Ecto neural progenitor cell (in vitro differentiated cells): ENCODE measurements at regions not wholly inside any gene's neighbourhood (a gene's known extent, or its start where the extent isn't known, plus 50 kb on each side); places are given as distances from the start of the nearest gene placed in this dataset.
"Not testable (repeated sequence)": the region's sequence is repeated elsewhere in the genome, so short reads cannot be mapped to it uniquely, and the experiment has no call there.

Experiments
- DNase-seq: peaks from one replicate; pipeline ENCODE4 v3.0.0-alpha.2; 2018; ENCODE audit warnings: low spot score

DNA sequence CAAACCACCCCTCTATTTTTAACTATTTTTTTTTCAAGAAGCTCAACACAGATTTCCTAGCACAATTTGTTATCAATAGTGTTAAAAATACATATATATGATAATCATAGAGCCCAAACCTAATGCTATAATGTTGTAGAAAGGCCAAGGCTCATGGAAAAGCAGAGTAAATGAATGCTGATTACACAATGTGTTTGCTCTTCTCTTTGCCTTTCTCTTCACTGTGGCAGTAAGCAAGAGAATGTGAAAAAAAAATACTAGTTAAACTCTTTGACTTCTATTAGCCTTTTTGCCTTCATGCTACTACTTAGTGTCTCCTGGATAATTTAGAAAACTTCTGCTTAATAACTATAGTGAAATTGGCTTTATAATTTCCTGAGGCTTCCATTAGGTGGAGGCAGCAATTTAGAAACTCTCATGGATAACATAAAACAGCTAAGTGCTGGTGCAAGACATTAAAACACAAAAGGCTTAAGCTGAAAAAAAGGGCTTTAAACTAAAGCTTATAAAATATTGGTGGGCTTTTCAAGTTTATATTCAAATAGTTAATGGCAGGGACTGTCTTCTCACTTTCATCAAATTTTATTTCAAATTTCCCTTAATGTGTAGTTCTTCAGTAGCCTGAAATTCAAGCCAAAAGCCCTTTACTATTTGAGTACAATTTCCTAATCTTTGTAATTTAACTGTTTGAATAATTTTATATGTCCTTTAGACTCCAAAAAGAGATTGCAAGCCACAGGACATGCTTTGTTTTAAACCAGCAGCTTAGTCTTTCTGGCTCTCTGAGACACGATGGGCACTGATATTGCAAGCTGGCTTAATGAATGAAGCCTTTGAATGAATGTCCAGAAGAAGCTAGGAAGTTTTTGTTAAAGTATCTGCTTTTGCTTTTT is 2031.8 kb upstream of the CDH6 start:
- no peak for DNase-seq

DNA sequence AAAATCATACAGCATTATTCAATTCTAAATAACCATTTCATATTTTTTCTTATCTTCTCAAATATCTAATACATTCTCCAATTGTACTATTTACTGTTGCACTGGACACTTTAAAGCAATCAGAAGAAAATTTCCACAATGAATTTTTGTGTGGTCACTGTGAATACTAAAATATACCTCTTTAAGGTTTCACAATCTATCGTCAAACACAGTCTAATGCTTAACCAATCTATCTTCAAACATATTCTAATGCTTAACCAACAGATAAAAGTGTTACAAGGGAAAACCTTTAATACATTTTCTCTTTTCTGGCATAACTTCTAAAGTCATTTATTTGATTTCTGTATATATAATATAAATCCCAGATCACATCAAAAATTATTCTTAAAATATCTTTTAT is 2035.5 kb upstream of the CDH6 start:
- no peak for DNase-seq

GRCh38 chr5:29150840-29151239 is 2042.6 kb upstream of the CDH6 start:
- no peak for DNase-seq

- no peak for DNase-seq
Measured at GRCh38 chr5:29148581-29148980, 2044.9 kb upstream of the CDH6 start.

- DNase-seq, result no peak
Measured at GRCh38 chr5:29148073-29148472, 2045.4 kb upstream of the CDH6 start.

DNA sequence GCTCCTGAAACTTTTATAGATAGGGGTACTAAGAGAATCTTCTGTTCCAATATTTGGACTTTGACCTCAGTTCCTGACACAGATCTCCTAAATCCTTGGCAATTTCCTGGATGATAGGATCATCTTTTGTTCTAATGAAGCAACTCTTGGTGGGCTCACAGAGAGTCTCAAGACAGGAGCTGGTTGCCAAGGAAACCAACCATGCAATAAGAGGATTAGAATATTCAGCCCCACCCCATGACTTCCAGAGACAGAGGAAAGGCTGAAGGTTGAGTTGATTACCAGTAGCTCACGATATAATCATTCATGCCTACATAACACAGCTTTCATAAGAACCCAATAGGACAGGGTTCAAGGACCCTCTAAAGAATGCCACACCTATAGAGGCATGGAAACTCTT is 2050.2 kb upstream of the CDH6 start:
- DNase-seq, result peak; percentile 54

- no peak for DNase-seq
Measured at GRCh38 chr5:29134418-29134817, 2059.1 kb upstream of the CDH6 start.

- no peak for DNase-seq
Measured at GRCh38 chr5:29131285-29131684, 2062.2 kb upstream of the CDH6 start.

DNA sequence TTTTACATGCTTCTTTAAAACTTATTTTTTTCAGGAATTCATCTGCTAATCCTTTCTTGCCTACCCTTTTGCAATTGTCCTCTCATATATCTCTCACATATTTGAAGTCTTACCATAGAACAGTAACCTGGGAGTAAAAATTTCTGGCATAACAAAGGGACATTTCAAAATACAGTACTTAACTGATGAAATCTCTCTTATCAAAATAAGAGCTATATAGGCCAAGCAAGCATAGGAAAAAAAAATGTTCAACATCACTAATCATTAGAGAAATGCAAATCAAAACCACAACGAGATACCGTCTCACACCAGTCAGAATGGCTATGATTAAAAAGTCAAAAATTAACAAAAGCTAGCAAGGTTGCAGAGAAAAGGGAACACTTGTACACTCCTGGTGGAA is 2062.7 kb upstream of the CDH6 start:
- DNase-seq, result no peak

DNA sequence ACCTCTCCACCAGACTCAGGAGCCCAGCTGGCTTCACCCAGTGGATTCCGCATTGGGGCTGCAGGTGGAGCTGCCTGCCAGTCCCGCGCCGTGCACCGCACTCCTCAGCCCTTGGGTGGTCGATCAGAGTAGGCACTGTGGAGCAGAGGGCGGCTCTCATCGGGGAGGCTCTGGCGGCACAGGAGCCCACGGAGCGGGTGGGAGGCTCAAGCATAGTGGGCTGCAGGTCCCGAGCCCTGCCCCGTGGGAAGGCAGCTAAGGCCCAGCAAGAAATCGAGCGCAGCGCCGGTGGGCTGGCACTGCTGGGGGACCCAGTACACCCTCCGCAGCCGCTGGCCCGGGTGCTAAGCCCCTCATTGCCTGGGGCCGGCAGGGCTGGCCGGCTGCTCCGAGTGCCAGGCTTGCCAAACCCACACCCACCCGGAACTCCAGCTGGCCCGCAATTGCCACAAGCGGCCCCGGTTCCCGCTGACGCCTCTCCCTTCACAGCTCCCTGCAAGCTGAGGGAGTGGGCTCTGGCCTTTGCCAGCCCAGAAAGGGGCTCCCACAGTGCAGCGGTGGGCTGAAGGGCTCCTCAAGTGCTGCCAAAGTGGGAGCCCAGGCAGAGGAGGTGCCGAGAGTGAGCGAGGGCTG is 2065.8 kb upstream of the CDH6 start:
- not testable (repeated sequence) for DNase-seq

- DNase-seq, result not testable (repeated sequence)
Measured at GRCh38 chr5:29126462-29126861, 2067.0 kb upstream of the CDH6 start.

- no peak for DNase-seq
Measured at GRCh38 chr5:29122306-29122705, 2071.2 kb upstream of the CDH6 start.

DNA sequence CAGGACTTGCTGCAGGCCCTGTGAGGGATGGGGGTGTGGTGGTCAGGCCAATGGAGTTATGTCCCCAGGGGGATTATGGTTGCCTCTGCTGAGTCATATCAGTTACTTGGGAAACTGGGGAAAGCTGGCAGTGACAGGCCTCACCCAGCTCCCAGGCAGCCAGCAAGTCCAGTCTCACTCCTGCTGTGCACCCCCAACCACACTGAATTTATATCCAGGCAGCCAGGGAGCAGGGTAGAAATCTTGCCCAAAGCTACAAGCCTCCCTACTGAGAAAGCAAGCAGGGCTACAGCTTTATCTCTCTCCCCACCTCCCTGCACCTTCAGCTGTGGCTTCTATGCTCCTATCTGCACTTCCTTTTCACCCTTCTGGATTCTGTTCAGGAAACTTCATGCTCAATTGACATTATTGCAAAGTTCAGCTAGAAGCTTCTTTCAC is 2076.0 kb upstream of the CDH9 start:
- no peak for DNase-seq

GRCh38 chr5:29113516-29113915 is 2075.1 kb upstream of the CDH9 start:
- no peak for DNase-seq

DNA sequence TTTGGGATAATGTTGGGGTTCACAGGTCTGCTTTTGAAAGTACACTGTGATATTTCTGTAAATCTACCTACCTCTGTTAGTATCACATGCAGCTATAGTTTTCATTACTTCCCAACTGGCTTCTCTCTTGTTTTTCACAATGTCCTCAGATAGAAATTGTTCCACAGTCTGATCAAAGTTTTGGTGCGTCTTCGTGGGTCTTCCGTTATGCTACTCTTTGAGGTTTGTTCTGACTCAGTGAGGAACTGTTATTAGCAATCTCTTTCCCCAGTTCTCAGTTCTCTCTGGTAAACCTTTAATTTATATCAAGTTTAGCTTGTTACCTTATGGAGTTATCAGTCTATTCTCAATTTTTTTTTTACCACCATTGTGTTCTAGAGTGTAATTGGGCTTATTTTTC is 2061.2 kb upstream of the CDH9 start:
- no peak for DNase-seq

- no peak for DNase-seq
Measured at GRCh38 chr5:29089591-29090130, 2051.3 kb upstream of the CDH9 start.

DNA sequence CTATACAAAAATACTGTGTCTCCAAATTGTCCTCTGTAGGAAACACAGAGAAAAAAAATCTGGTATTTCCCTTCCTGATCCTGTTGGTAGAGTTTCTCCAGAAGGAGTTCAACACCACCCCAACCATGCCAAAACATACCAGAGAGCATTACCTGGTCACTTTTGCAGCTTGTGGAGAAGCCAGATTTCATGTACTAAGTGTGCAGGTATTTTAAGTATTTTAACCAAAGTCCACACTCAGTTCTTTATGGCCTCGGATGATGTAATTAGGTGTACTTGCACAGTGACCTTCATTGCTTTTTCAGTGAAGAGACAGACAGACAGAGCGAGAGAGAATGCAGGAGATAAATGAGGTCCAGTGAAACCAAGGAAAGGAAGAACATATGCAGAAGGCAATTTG is 2046.8 kb upstream of the CDH9 start:
- no peak for DNase-seq

DNA sequence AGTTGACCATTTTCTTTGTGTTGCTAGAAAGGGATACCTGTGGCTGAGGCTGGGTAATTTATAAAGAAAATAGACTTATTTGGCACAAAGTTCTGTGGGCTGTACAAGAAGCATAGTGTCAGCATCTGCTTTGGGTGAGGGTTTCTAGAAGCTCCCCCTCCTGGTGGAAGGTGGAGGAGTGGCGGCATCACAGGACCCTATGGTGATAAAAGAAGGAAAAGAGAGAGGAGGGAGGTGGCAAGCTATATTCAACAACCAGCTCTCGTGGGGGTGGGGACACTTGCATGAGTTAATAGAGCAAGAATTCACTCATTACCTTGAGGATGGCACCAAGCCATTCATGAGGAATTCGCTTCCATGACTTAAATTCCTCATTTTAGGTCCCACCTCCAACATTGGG is 2041.4 kb upstream of the CDH9 start:
- no peak for DNase-seq

GRCh38 chr5:29077451-29077850 is 2039.1 kb upstream of the CDH9 start:
- DNase-seq, result no peak

GRCh38 chr5:29069104-29069402 is 2030.7 kb upstream of the CDH9 start:
- no peak for DNase-seq

DNA sequence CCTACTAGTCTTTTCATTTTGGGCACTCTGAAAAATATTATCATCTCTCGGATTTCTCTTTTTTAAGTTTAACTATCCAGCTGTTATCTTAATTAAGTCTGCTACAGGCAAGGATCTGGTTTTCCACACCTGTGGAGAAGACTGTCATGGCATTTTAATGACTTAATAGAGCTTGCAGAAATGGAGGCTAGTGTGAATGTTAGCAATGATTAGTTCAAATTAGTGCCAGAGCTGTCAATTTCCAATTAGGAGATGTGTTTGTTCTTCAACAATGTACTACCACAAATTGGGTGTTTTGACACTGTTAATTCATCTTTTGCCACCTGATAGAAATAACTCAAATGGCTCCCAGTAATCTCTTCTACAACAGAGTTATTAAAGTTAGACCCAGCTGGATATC is 2023.0 kb upstream of the CDH9 start:
- DNase-seq, result no peak

GRCh38 chr5:29054694-29055093 is 2016.3 kb upstream of the CDH9 start:
- no peak for DNase-seq

DNA sequence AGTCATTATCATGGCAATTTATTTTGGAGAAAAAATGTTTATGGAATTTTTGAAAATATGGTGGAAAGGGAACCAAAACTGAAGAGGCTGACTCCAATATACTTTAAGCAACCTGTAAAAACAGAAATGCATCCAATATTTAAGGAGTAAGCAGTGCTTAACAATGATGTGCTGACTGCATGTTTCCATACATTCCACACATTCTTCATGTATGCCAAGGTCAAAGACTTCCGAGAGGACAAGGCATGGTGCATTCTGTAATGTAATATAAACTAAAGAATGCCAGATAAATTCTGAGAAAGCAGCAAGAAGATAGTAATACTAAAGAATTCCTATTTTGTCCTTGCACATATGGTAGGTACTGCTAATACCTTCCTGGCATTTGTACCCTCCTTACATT is 2015.9 kb upstream of the CDH9 start:
- DNase-seq, result no peak

DNA sequence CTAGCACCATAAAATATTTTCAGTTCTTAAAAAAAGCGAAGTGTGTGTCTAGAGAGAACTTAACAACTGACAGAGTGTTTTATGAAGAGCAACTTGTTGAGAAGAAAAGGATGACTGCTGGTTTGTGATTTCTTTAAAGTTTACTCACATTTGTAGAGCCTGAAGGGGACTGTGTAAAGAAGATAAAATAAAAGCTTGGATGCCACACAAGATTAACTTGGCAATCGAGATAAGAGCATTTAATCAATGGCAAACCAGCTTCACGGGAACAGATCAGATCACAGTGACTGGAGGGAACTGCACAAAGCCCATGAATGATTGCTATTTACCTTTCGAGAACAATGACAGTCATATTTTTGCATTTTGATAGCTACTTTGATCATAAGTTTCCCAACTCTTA is 2013.1 kb upstream of the CDH9 start:
- no peak for DNase-seq
